Neuron (in vitro differentiated cells): ENCODE measurements at regions not wholly inside any gene's neighbourhood (a gene's known extent, or its start where the extent isn't known, plus 50 kb on each side); places are given as distances from the start of the nearest gene placed in this dataset.
"Not testable (repeated sequence)": the region's sequence is repeated elsewhere in the genome, so short reads cannot be mapped to it uniquely, and the experiment has no call there.

Experiments
- H2AFZ ChIP-seq: one replicate; pipeline ENCODE4 v1.6.1; 2013; ENCODE audit warnings: low read depth, mild to moderate bottlenecking, inconsistent platforms, low read length, moderate library complexity
- H3K27me3 ChIP-seq: one replicate; pipeline ENCODE4 v1.6.1; 2013; ENCODE audit warnings: low read length; ENCODE audit not compliant: insufficient read depth
- H3K36me3 ChIP-seq: one replicate; pipeline ENCODE4 v1.6.1; 2013; ENCODE audit warnings: low read length; ENCODE audit not compliant: insufficient read depth
- H3K4me1 ChIP-seq: one replicate; pipeline ENCODE4 v1.6.1; 2013; ENCODE audit warnings: low read length; ENCODE audit not compliant: insufficient read depth
- H3K4me3 ChIP-seq: 2 replicates; pipeline ENCODE4 v1.5.1; 2013; ENCODE audit warnings: mild to moderate bottlenecking, low read length, moderate library complexity
- H3K9me3 ChIP-seq: one replicate; pipeline ENCODE4 v1.6.1; 2013; ENCODE audit warnings: low read length

DNA sequence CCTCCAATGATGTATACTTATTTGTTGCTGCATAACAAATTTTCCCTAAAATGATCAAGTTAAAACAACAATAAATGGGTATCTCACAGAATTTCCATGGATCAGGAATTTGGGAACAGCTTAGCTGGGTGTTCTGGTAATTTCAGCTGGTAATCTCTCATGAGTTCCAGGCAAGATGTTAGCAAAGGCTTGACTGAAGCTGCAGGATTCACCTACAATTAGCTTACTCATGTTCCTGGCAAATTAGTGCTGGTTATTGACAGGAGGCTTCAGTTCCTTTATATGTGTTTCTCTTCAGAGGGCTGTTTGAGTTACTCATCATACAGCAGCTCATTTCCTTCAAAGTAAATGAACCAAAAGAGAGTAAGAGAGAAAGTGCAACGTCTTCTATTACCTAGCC, 506.3 kb upstream of the IMPG1 start:
- Histone ChIP-seq H2AFZ (no peak overlapping the region), H3K9me3 (no peaks in the 10 kb centered on the region), H3K36me3 (no peaks in the 10 kb centered on the region), H3K4me1 (no peaks in the 10 kb centered on the region), H3K4me3 (no peak overlapping the region), H3K27me3 (no peaks in the 10 kb centered on the region)

DNA sequence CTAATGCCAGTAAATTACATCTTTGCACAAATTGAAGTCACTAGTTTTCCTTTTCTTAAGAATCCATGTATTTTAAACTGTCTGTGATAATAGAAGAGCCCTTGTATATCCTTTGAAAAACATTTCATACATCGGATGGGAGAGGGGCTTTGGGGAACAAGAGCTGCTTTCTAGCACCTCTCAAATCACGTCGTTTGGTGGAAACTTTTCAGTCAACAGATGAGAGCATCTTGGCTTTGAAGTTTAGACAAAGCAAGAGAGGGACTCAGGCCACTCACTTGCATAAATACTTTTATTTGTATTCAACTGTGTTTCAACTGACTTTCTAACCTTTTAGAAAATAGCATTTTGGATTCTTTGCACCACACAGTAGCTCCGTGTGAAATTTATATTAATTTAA, 502.3 kb upstream of the IMPG1 start:
- Histone ChIP-seq H3K36me3 (no peaks in the 10 kb centered on the region), H3K4me3 (no peak overlapping the region), H3K4me1 (no peaks in the 10 kb centered on the region), H2AFZ (peak overlapping the region; percentile 26), H3K27me3 (no peaks in the 10 kb centered on the region), H3K9me3 (no peaks in the 10 kb centered on the region)

DNA sequence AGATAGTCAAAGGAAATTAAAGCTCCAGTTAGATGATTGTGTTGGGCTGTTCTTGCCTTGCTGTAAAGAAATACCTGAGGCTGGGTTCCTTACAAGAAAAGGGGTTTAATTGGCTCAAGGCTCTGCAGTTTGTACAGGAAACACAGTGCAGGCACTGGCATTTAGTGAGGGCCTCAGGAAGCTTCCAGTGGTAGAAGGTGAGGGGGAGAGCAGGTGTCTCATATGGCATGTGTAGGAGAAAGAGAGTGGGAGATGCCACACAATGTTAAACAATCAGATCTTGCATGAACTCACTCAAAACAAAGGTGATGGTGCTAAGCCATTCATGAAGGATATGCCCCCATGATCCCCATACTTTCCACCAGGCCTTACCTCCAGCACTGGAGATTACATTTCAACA, 493.5 kb upstream of the IMPG1 start:
- no peak overlapping the region for H2AFZ ChIP-seq
- H3K4me1 ChIP-seq: no peaks in the 10 kb centered on the region
- no peak overlapping the region for H3K4me3 ChIP-seq
- H3K9me3 ChIP-seq: no peaks in the 10 kb centered on the region
- H3K27me3 ChIP-seq: no peaks in the 10 kb centered on the region
- H3K36me3 ChIP-seq: no peaks in the 10 kb centered on the region

DNA sequence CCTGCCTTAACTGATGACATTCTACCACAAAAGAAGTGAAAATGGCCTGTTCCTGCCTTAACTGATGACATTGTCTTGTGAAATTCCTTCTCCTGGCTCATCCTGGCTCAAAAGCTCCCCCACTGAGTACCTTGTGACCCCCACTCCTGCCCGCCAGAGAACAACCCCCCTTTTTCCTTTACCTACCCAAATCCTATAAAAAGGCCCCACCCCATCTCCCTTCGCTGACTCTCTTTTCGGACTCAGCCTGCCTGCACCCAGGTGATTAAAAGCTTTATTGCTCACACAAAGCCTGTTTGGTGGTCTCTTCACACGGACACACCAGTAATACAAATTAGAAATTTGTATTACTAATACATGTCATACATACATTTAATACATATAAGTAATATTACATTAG, 489.9 kb upstream of the IMPG1 start:
- H2AFZ ChIP-seq, H3K4me1 ChIP-seq, H3K27me3 ChIP-seq, H3K36me3 ChIP-seq, H3K9me3 ChIP-seq, H3K4me3 ChIP-seq: not testable (repeated sequence)

DNA sequence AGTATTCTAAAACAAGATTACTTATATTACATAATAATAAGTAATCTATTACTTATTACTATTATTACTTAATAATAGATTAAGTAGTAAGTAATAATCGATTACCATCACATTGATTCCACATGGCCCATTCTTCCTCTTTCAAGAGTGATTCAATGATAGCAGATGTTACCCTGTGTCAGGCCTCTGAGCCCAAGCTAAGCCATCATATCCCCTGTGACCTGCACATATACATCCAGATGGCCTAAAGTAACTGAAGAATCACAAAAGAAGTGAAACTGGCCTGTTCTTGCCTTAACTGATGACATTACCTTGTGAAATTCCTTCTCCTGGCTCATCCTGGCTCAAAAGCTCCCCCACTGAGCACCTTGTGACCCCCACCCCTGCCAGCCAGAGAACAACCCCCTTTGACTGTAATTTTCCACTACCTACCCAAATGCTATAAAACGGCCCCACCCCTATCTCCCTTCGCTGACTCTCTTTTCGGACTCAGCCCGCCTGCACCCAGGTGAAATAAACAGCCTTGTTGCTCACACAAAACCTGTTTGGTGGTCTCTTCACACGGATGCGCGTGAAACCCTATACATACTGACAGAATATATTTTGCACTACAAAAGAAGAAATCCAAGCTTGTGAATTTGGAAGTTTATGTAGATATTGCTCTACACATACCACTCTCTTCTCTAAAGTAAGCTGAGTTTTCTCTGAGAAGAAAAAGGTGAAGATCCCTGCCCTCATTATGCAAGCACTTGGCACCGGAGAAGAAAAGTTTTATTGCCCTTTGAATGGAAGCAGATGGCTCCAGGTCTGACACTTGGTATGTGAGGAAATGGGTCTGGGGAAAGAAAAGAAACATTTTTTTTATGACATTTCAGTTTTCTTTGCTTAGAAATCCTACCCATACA, 488.6 kb upstream of the IMPG1 start:
- not testable (repeated sequence) for H3K4me1 ChIP-seq, H2AFZ ChIP-seq, H3K27me3 ChIP-seq, H3K9me3 ChIP-seq, H3K36me3 ChIP-seq, H3K4me3 ChIP-seq

DNA sequence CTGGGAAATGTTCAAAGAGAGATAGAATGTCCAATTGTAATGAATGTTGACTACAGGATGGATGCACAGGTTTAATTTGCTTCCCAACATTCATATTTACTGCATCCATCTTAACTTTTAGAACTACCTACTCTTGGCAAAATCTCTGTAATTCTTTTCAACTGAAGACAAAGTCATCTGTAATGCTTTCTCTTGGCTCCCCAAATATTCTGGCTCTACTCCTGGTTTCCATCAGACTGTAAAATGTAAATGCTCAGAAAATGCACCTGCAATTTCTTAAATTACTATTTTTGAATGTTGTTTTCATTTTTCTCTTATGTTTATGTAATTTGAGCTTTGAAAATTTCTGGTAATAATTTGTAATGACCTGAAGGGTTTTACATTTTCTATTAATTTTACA, 480.8 kb upstream of the IMPG1 start:
- Histone ChIP-seq H3K36me3 (no peaks in the 10 kb centered on the region), H2AFZ (no peak overlapping the region), H3K9me3 (no peaks in the 10 kb centered on the region), H3K27me3 (no peaks in the 10 kb centered on the region), H3K4me1 (no peaks in the 10 kb centered on the region), H3K4me3 (no peak overlapping the region)

DNA sequence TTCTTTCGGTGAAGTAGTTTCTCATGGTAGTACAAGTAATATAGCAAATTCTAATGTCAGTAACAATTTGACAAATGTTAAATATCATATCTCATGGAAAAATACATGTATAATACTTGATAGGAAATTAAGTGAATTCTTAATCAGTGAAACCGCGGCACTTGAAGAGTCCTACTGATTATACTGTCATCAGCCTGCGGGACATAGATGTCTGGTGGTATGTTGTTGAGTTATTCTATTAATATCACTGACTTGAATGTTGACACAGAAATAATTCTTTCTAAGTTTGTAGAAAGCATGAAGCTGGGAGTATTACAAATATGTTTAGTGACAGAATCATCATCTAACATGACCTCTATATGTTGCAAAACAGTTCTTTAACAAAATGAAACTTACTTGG, 479.8 kb upstream of the IMPG1 start:
- H3K27me3 ChIP-seq: no peaks in the 10 kb centered on the region
- no peak overlapping the region for H3K4me3 ChIP-seq
- H3K36me3 ChIP-seq: no peaks in the 10 kb centered on the region
- no peaks in the 10 kb centered on the region for H3K9me3 ChIP-seq
- no peaks in the 10 kb centered on the region for H3K4me1 ChIP-seq
- no peak overlapping the region for H2AFZ ChIP-seq

DNA sequence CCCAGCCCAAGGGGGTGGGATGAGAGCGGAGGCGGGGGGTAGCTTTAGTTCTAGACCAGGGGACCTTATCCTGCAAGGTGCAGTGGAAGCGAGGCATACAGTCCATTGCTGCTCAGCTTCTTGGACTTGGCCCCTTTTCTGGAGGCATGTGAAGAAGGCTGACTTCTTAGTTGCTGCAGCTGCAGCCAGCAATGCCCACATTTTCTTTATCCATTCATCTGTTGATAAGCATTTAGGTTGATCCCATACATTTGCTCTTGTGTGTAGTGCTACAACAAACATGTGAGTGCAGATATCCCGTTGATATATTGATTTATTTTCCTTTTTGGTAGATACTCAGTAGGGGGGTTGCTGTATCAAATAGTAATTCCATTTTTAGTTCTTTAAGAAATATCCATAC, 461.2 kb upstream of the IMPG1 start:
- Histone ChIP-seq H3K4me3 (no peak overlapping the region), H3K4me1 (no peaks in the 10 kb centered on the region), H2AFZ (no peak overlapping the region), H3K36me3 (no peaks in the 10 kb centered on the region), H3K27me3 (no peaks in the 10 kb centered on the region), H3K9me3 (no peaks in the 10 kb centered on the region)

DNA sequence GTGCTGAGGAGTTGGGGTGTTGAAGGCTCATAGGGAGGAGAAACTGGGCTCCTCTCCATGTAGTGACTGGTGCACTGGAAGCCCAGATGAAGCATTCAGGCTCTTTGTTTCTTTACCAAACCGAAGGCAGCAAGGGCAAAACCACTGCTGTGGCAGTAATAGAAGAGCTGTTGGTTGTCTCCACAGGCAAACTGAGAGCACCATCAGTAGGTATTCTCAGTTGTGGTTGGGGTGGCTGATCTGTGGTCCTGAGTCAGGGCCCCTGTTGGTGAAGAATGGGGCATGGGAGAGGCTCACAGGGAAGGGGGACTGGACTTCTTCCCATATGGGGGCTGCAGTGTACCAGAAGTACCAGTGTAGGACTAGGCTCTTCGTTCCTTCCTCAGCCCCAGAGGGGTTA, 460.2 kb upstream of the IMPG1 start:
- Histone ChIP-seq H3K9me3 (no peaks in the 10 kb centered on the region), H3K27me3 (no peaks in the 10 kb centered on the region), H3K4me3 (no peak overlapping the region), H2AFZ (no peak overlapping the region), H3K36me3 (no peaks in the 10 kb centered on the region), H3K4me1 (no peaks in the 10 kb centered on the region)

DNA sequence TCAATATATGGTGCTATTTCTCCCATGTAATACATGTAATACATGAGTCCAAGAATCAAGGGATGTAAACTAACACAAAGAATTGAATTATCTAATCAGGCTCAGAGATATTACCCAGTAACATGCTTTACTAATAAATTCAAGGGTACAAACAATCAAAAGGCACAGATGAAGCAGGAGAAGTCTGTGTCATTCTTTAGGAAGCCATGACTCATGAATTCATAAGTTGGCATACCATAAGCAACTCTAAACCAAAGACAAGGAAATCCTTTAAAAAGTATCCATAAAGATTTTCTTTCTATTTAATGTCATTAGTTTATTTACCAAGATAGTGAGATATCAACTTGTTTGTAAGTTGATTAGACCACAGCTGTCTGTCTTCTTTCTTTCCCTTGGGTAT, 446.0 kb upstream of the IMPG1 start:
- Histone ChIP-seq H3K27me3 (no peaks in the 10 kb centered on the region), H3K4me3 (no peak overlapping the region), H3K36me3 (no peaks in the 10 kb centered on the region), H3K4me1 (no peaks in the 10 kb centered on the region), H3K9me3 (no peaks in the 10 kb centered on the region), H2AFZ (no peak overlapping the region)

DNA sequence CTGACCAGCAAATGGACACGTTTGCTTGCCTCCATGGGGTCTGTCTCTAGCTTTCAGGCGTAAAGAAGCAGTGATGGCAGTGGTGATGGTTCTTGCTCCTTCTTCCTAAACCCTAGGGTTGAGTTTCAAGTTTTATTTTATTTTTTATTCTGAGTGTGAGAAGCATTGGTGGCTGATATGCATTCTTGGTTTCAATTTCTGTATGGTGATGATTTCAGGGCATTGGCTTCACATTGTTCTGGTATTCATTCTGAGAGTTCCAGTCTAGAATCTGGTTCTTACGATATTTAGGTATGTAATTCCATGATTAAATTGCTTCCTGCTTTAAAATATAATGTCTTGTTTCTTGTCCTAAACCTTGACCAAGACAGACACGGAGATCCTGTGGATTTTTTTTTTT, 444.5 kb upstream of the IMPG1 start:
- H3K36me3 ChIP-seq: no peaks in the 10 kb centered on the region
- no peaks in the 10 kb centered on the region for H3K27me3 ChIP-seq
- H2AFZ ChIP-seq: no peak overlapping the region
- H3K4me3 ChIP-seq: no peak overlapping the region
- H3K9me3 ChIP-seq: no peaks in the 10 kb centered on the region
- no peaks in the 10 kb centered on the region for H3K4me1 ChIP-seq

DNA sequence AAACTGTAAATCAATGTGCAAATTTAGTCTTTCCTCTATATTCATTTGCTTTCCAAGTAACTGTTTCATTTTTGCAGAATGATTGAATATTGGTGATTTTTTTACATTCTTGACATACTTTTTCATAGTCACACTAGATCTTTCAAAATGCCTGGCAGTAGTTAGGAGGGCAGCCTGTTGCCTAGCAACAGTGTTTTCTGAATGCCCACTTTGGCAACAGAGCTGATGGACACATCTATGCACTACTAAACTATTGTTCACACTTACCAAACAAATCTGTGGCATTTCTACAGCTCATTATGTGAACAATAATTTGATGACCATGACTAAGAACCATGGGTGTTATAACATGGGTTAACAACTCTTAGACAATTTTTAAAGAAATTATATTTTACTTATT, 438.0 kb upstream of the IMPG1 start:
- Histone ChIP-seq H3K4me1 (peaks cover 7% of the 10 kb centered on the region), H3K4me3 (no peak overlapping the region), H3K27me3 (no peaks in the 10 kb centered on the region)

DNA sequence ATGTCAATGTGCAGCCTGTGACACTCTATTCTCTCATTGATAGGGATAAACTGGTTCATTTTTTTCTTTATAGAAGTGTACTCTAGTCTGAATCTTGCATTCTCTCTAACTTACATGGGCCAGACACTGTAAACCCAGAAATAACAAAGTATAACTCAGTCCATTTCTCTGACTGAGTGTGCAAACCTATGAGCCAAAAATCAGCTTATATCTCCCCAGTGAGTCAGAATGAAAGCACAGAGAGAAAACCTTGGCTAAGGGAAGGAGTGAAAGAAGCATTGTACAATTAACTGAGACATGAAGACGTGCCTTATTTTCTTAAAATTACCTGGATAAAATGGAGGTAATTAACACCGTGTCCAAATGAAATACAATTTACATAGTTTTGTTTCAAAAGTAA, 436.9 kb upstream of the IMPG1 start:
- Histone ChIP-seq H3K9me3 (no peaks in the 10 kb centered on the region), H3K27me3 (no peaks in the 10 kb centered on the region), H3K4me1 (peaks cover 7% of the 10 kb centered on the region), H3K36me3 (no peaks in the 10 kb centered on the region), H2AFZ (no peak overlapping the region), H3K4me3 (no peak overlapping the region)

More for the DNA sequence above, 438.0 kb upstream of the IMPG1 start:
- no peak overlapping the region for H2AFZ ChIP-seq
- H3K9me3 ChIP-seq: no peaks in the 10 kb centered on the region
- no peaks in the 10 kb centered on the region for H3K36me3 ChIP-seq

DNA sequence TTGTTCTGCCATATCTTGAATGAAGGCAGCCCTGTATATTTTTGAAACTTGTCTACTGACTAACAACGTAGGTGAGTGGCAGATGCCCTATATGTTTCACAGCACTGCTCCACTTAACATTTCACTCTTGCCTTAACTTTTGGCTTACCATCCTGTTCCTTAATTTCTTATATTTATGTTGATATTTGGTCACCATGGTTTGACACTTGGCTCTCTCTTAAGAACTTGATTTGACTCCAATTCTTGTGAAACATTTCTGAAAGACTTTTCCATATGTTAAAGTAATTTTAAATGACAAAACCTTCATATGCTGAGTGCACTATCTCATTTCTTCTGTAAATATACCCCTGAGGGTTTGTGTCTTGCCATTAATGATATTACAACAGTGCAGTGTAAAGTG, 434.3 kb upstream of the IMPG1 start:
- Histone ChIP-seq H3K36me3 (no peaks in the 10 kb centered on the region), H3K27me3 (no peaks in the 10 kb centered on the region), H3K4me1 (peaks cover 7% of the 10 kb centered on the region), H2AFZ (no peak overlapping the region), H3K9me3 (no peaks in the 10 kb centered on the region), H3K4me3 (no peak overlapping the region)
